ENCODE measurements at regions not wholly inside any gene's neighbourhood (a gene's known extent, or its start where the extent isn't known, plus 50 kb on each side); places are given as distances from the start of the nearest gene placed in this dataset.

DNA sequence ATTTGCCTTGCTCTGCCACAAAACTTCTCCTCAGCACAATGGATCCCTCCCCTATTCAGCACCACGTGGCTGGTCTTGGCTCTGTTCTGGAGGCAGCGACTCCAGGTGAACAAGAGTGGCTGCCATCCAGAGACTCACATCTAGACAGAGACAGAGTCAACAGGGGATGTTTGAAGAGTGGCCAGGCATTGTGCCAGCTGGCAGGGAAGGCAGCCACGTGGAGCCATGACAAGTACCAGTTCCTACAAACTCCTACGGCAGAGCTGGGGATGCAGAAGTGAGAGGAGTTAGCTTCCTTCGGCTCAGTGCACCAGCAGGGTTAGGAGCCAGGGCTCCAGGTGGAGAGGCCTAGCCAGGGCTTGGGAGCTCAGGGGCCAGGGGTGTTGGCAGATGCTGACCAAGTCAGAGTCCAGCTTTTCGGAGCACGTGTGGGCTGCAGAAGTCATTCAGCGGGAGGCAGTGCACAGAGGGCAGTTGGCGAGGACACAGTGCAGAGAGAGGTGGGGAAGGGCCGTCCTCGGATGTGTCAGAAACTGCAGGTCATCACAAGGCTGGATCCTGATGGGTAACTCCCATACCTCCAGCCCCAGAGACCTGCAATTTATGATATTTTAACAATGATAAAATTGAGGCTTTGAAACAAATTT, 171.7 kb upstream of the PDE10A start:
- TF ChIP-seq POLR2AphosphoS5 (IDR thresholded peaks at IDR 0.05), result peak in 1 of 2 donors; percentile 19
- TF ChIP-seq, protein P1, sequence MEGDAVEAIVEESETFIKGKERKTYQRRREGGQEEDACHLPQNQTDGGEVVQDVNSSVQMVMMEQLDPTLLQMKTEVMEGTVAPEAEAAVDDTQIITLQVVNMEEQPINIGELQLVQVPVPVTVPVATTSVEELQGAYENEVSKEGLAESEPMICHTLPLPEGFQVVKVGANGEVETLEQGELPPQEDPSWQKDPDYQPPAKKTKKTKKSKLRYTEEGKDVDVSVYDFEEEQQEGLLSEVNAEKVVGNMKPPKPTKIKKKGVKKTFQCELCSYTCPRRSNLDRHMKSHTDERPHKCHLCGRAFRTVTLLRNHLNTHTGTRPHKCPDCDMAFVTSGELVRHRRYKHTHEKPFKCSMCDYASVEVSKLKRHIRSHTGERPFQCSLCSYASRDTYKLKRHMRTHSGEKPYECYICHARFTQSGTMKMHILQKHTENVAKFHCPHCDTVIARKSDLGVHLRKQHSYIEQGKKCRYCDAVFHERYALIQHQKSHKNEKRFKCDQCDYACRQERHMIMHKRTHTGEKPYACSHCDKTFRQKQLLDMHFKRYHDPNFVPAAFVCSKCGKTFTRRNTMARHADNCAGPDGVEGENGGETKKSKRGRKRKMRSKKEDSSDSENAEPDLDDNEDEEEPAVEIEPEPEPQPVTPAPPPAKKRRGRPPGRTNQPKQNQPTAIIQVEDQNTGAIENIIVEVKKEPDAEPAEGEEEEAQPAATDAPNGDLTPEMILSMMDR (IDR thresholded peaks at IDR 0.05), result no peak
- no peak for TF ChIP-seq POLR2A (IDR thresholded peaks at IDR 0.05; ENCODE audit: low read depth)

All from esophagus muscularis mucosa (tissue), 3 donors.